GM12891 (cell line): ENCODE measurements at regions not wholly inside any gene's neighbourhood (a gene's known extent, or its start where the extent isn't known, plus 50 kb on each side); places are given as distances from the start of the nearest gene placed in this dataset.
"Not testable (repeated sequence)": the region's sequence is repeated elsewhere in the genome, so short reads cannot be mapped to it uniquely, and the experiment has no call there.

Source experiments
- DNase-seq: peaks from one replicate; pipeline ENCODE4 v3.0.0; 2011; ENCODE audit warnings: low spot score; ENCODE audit not compliant: insufficient read length
- FAIRE-seq: peaks from 2 replicates; lab custom pipeline; 2011; peaks lifted over from hg19 to GRCh38; lab: Jason Lieb, UNC
- PAX5 ChIP-seq: IDR thresholded peaks from 2 replicates; pipeline ENCODE4 v1.6.1; 2011; ENCODE audit warnings: low read length, moderate library complexity, mild to moderate bottlenecking; ENCODE audit not compliant: insufficient read depth, severe bottlenecking
- POLR2A ChIP-seq: IDR thresholded peaks from 2 replicates; pipeline ENCODE4 v1.6.1; 2011; ENCODE audit warnings: low read depth, low read length, control low read depth
- POLR2AphosphoS5 ChIP-seq: IDR thresholded peaks from 2 replicates; pipeline ENCODE4 v1.6.1; 2011; ENCODE audit warnings: low read depth, low read length, control low read depth
- POU2F2 ChIP-seq: IDR thresholded peaks from 2 replicates; pipeline ENCODE4 v1.6.1; 2011; ENCODE audit warnings: low read depth, mild to moderate bottlenecking, control low read depth, low read length, moderate library complexity
- SPI1 ChIP-seq: IDR thresholded peaks from 2 replicates; pipeline ENCODE4 v1.6.1; 2011; ENCODE audit warnings: low read depth, low read length, control low read depth
- TAF1 ChIP-seq: IDR thresholded peaks from 2 replicates; pipeline ENCODE4 v1.6.1; 2011; ENCODE audit warnings: low read depth, low read length, control low read depth

DNA sequence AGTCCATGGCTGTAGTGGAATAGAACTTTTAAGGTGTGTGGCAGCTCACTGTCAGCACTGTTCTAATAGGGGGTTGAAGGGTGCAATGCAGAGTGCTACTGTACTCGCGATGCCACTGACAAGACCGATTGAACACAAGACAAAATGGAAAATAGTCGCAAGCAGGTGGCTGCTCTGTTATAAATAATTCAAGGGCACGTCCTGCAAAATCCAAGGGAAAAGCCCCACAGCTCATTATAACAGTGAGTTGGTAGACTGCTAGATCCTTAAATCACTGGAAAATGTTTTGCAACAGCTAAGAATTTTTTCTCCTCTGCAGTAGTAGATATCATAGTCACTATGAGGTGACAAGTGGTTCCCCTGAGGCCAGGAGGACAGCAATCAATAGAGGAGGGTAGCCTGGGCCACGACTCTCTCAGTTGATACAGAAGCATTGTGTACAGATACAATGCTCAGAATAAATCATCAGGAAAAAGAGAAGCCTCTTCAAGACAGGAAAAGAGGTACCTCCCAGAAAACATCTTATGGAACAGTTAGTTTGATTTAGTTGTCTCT lies 926.3 kb downstream of the TLE4 start:
- DNase-seq = no peak
- TF ChIP-seq PAX5 (no peak), POLR2AphosphoS5 (no peak), POLR2A (no peak)

DNA sequence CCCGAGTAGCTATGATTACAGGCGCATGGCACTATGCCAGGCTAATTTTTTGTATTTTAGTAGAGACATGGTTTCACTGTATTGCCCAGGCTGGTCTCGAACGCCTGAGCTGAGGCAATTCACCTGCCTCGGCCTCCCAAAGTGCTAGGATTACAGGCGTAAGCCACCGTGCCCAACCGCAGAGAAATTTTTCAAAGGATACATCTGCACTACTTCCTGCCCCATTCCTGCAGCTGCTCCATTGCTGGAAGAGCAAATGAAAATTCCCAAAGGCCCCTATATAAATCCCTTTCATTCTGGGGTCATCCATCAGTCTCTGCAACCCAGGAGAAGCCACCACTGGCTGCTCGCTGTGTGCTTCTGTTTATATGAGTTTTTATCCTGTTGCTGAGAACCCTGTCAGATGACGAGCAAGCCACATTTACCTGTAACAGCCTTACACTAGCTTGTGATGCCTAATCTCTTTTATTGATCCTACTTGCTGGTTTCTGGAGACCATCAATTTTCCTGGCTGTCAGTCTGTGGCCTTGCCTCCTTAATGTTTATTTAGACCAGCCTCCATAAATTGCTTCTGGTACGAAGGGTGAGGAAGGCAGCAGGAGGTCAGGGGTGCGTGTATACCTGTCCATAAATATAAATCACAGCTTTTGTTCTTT lies 925.3 kb downstream of the TLE4 start:
- DNase-seq (no peak), FAIRE-seq (no peak)
- no peak for TF ChIP-seq POLR2AphosphoS5
- TF ChIP-seq POU2F2 = no peak

More for the DNA sequence above, 926.3 kb downstream of the TLE4 start:
- FAIRE-seq = no peak

DNA sequence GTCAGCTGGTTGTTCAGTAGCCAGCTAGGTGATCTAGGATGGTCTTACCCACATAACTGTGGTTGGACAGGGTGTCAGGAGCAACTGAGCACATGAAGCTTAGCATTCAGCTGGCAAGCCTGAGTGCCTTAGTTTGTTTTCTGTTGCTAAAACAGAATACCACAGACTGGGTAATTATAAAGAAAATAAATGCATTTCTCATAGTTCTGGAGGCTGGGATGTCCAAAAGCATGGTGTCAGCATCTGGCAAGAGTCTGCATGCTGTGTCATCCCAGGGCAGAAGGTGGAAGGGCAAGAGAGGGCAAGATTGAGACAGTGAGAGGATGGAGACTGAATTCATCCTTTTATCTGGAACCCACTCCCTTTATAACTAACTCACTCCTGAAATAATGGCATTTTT lies 921.5 kb downstream of the TLE4 start:
- no peak for DNase-seq
- FAIRE-seq = no peak
- no peak for TF ChIP-seq POLR2A
- no peak for TF ChIP-seq PAX5
- no peak for TF ChIP-seq POLR2AphosphoS5
- no peak for TF ChIP-seq TAF1
- TF ChIP-seq SPI1 = no peak

DNA sequence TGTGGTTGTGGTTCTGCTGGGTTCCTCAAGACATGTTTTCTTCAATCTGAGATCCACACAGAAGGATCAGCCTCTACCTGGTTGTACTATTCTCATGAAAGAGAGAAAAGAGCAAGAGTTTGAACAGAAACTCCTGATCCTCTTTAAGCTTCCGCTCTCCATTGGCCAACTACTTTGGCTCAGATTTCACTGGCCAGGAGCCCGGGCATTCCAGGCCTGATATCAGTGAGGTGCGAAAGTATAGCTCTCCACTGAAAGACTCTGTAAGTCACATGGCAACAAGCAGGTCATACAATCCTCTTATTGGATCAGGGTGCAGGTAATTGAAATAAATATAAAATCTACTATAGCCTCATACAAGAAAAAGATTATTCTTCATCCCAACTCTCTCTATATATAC lies 920.5 kb downstream of the TLE4 start:
- DNase-seq = no peak
- FAIRE-seq = no peak

GRCh38 chr9:80491086-80491696 lies 919.4 kb downstream of the TLE4 start:
- TF ChIP-seq PAX5 = no peak
- no peak for TF ChIP-seq POLR2AphosphoS5
- no peak for TF ChIP-seq POU2F2
- no peak for TF ChIP-seq TAF1
- no peak for TF ChIP-seq SPI1
- TF ChIP-seq POLR2A = no peak
- no peak for FAIRE-seq
- DNase-seq = no peak

More for the DNA sequence above, 920.5 kb downstream of the TLE4 start:
- TF ChIP-seq PAX5 (no peak), TAF1 (no peak), POU2F2 (no peak), POLR2AphosphoS5 (no peak), POLR2A (no peak), SPI1 (no peak)

DNA sequence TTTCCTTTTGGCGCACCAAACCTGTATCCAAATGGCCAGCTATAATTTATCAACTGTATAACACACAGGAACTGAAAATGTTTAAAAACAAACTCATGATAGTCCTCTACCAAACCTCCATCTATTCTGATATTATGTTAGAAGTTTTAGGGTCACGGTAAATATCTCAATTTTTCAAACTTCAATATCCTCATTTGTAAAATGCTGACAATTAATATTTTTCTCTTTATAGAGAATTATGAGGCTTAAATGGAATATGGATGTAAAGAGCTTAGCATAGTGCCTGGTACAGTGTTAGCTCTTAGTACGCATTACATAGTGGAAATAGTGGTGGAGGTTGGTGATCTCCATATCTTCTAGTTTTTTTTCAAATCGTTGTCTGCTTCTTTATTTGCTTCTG lies 917.6 kb downstream of the TLE4 start:
- FAIRE-seq (no peak), DNase-seq (no peak)
- TF ChIP-seq PAX5 (no peak), POLR2A (no peak), POU2F2 (no peak), TAF1 (no peak), POLR2AphosphoS5 (no peak), SPI1 (no peak)

DNA sequence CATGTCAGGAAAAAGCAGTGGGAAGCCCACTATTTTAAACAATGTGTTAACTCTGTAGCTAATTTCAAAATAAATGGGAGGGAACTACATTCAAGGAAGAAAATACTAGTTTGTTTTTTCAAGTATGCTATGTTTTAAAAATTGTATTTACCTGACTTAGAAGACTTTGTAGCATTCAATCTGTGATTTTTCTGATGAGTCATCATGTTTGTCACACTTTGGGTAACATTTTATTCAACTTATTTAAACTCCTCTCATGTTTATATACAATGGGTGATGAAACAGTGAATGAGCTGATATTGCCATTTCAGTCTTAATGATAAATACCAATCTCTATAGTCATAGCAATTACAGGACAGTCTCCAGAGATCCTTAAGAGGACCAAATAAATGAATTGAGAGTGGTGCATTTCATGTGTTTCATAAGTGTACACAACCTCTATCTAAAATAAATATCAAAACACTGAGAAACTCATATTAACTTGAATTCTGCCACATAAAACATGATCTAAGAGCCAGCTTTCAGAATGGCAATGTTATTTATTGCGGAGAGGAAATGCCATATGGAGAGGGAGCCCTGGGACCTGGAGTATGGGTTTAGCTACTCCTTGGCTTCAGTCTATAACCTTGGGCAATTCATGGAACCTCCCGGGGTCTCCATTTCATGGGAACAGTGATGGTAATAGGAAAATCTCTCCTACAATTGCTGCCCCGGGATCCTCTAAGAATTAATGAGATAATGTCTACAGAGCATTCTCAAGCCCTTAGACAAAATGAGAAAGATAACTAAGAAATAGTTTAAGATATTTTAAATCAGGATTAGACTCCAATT lies 913.9 kb downstream of the TLE4 start:
- TF ChIP-seq PAX5 (no peak), POLR2AphosphoS5 (no peak), POU2F2 (no peak), SPI1 (no peak), POLR2A (no peak), TAF1 (no peak)
- DNase-seq = no peak

DNA sequence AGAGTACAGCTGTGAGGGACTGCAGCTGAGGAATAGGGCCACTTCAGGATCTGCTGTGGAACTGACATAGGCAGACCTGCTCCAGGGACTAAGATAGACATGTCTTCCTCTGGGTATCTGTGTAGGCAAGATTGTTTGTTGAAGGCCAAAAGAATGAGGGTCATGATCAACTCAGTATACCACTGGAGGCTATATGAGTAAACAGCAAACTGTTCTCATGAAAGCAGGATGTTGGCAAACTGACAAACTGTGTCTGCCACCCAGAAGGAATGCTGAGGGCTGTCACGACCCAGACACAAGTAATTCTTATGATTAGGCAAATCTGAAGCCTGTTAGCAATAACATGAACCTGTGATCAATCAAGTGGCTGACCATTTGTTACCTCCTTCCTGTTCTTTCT lies 910.5 kb downstream of the TLE4 start:
- not testable (repeated sequence) for DNase-seq, FAIRE-seq

More for the DNA sequence above, 913.9 kb downstream of the TLE4 start:
- FAIRE-seq = peak; percentile 13

DNA sequence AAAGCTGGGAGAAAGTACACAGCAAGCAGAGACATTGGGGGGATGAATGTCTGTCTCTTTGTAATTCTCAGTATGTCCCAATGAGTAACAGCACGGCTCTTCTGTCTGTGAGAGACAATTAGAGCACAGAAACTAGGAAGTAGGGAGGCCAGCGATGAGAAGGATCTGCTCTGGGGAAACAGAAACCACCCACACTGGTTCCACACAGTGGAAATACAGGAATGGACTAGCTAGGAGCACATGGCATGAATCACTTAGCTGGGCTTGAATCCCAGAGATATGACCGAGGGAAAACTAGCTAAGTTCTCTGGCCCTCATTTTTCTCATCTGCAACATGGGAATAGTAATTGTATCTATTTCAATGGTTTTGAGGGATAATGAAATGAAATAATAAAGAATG lies 895.9 kb downstream of the TLE4 start:
- no peak for DNase-seq
- no peak for FAIRE-seq
- no peak for TF ChIP-seq SPI1
- TF ChIP-seq POLR2AphosphoS5 = no peak
- TF ChIP-seq PAX5 = no peak
- no peak for TF ChIP-seq POU2F2
- no peak for TF ChIP-seq TAF1
- no peak for TF ChIP-seq POLR2A

GRCh38 chr9:80465556-80465955 lies 893.8 kb downstream of the TLE4 start:
- no peak for DNase-seq
- FAIRE-seq = no peak
- TF ChIP-seq POLR2AphosphoS5 = no peak
- TF ChIP-seq PAX5 = no peak
- no peak for TF ChIP-seq POU2F2
- no peak for TF ChIP-seq SPI1
- no peak for TF ChIP-seq TAF1
- no peak for TF ChIP-seq POLR2A
